B cell (primary cell): ENCODE measurements at regions not wholly inside any gene's neighbourhood (a gene's known extent, or its start where the extent isn't known, plus 50 kb on each side); places are given as distances from the start of the nearest gene placed in this dataset.

Experiments used
- ATAC-seq: fragments of 200-7000 bp; cut with Tn5 transposase; one replicate; pipeline ENCODE4 v1.10.0; 2021; ENCODE audit warnings: low read depth, mild to moderate bottlenecking, moderate number of reproducible peaks, moderate library complexity
- CTCF ChIA-PET: fragments of 350-600 bp; sonication (Branson Sonifier 250); formaldehyde crosslinking; loops from one replicate; lab custom pipeline; 2021; ENCODE audit warnings: antibody characterized with exemption, inconsistent platforms; lab: Charles Lee
- POLR2A ChIA-PET: fragments of 350-600 bp; sonication (Branson Sonifier 250); formaldehyde crosslinking; loops from one replicate; lab custom pipeline; 2021; ENCODE audit warnings: antibody characterized with exemption; lab: Charles Lee
- DNase-seq: peaks from one replicate; pipeline ENCODE4 v3.0.0; 2013
- H2AFZ ChIP-seq: 2 replicates; pipeline ENCODE4 v1.6.1; 2012; ENCODE audit warnings: mild to moderate bottlenecking, low read depth, low read length; ENCODE audit not compliant: insufficient read depth, poor library complexity, severe bottlenecking
- H3K27ac ChIP-seq, 2 donors: 1 replicate in 1 of 2; 2 replicates in 1 of 2; pipeline ENCODE4 v1.5.1; 2012 to 2013; ENCODE audit warnings: low read length in 2 of 2, mild to moderate bottlenecking in 2 of 2, moderate library complexity in 1 of 2
- H3K27me3 ChIP-seq, 4 experiments: fragments of 200-600 bp in 1 of 4; sonication (generic) in 1 of 4; replicated peaks in 1 of 4; 1 replicate in 2 of 4; 2 replicates in 2 of 4; pipeline versions ENCODE4 v1.6.1 to v1.7.0; 2013 to 2016; ENCODE audit warnings: low read length in 3 of 4, mild to moderate bottlenecking in 2 of 4, mixed read lengths in 1 of 4, moderate library complexity in 1 of 4; ENCODE audit not compliant: insufficient read depth in 4 of 4, control insufficient read depth in 3 of 4; ENCODE audit errors: control extremely low read depth in 1 of 4
- H3K36me3 ChIP-seq, 2 experiments: replicated peaks in 1 of 2; 1 replicate in 1 of 2; 2 replicates in 1 of 2; pipeline versions ENCODE4 v1.6.1 to v1.7.1; 2013; ENCODE audit warnings: low read length in 1 of 2; ENCODE audit not compliant: insufficient read depth in 2 of 2, control insufficient read depth in 1 of 2; ENCODE audit errors: control extremely low read depth in 1 of 2, extremely low read depth in 1 of 2
- H3K4me1 ChIP-seq, 2 donors: fragments of 200-600 bp in 1 of 2; sonication (generic) in 1 of 2; 1 replicate in 1 of 2; 2 replicates in 1 of 2; pipeline versions ENCODE4 v1.5.1 to v1.6.1; 2013 to 2017; ENCODE audit warnings: low read length in 2 of 2; ENCODE audit not compliant: control insufficient read depth in 2 of 2, insufficient read depth in 2 of 2
- H3K4me2 ChIP-seq: replicated peaks from 2 replicates; pipeline ENCODE3; 2012; ENCODE audit warnings: mild to moderate bottlenecking, low read depth, low read length; ENCODE audit not compliant: poor library complexity, severe bottlenecking
- H3K4me3 ChIP-seq, 5 experiments: fragments of 200-600 bp in 1 of 5; sonication (generic) in 1 of 5; 1 replicate in 3 of 5; 2 replicates in 2 of 5; pipeline versions ENCODE4 v1.5.1 to v1.7.0; 2011 to 2016; ENCODE audit warnings: low read length in 4 of 5, mild to moderate bottlenecking in 4 of 5, low read depth in 2 of 5, control low read depth in 1 of 5, moderate library complexity in 1 of 5; ENCODE audit not compliant: insufficient read depth in 1 of 5; ENCODE audit errors: control extremely low read depth in 1 of 5, extremely low read depth in 1 of 5
- H3K79me2 ChIP-seq: fragments of 200-600 bp; sonication (generic); one replicate; pipeline ENCODE4 v1.6.0; 2016; ENCODE audit warnings: low read length; ENCODE audit not compliant: control insufficient read depth, insufficient read depth
- H3K9ac ChIP-seq: fragments of 200-600 bp; sonication (generic); 2 replicates; pipeline ENCODE4 v1.6.1; 2017; ENCODE audit warnings: mild to moderate bottlenecking, low read length, moderate library complexity
- H3K9me3 ChIP-seq, 3 donors: one replicate each; pipeline versions ENCODE4 v1.6.1 to v1.7.1; 2013; ENCODE audit warnings: low read length in 2 of 3; ENCODE audit not compliant: control insufficient read depth in 2 of 3, insufficient read depth in 1 of 3; ENCODE audit errors: control extremely low read depth in 1 of 3
- H4K20me1 ChIP-seq: 2 replicates; pipeline ENCODE4 v1.6.0; 2012; ENCODE audit warnings: mild to moderate bottlenecking, low read length; ENCODE audit not compliant: insufficient read depth, control insufficient read depth, poor library complexity, severe bottlenecking
- H3K27ac Mint-ChIP-seq: one replicate; pipeline ENCODE4 v1.8.0; 2021; ENCODE audit warnings: mixed read lengths
- H3K27me3 Mint-ChIP-seq: one replicate; pipeline ENCODE4 v1.8.0; 2021; ENCODE audit warnings: mixed read lengths
- H3K4me1 Mint-ChIP-seq: one replicate; pipeline ENCODE4 v1.8.0; 2021; ENCODE audit warnings: mixed read lengths
- H3K4me3 Mint-ChIP-seq: one replicate; pipeline ENCODE4 v1.8.0; 2021; ENCODE audit warnings: mixed read lengths
- H3K9me3 Mint-ChIP-seq: one replicate; pipeline ENCODE4 v1.8.0; 2022; ENCODE audit warnings: mixed read lengths; ENCODE audit not compliant: insufficient read depth
- EZH2 ChIP-seq: IDR thresholded peaks from 2 replicates; pipeline ENCODE4 v1.6.1; 2012; ENCODE audit warnings: borderline replicate concordance, low read depth, mild to moderate bottlenecking, moderate library complexity, low read length; ENCODE audit not compliant: insufficient read depth, poor library complexity, severe bottlenecking
- WGBS: methylation state at CpG from one replicate; pipeline ENCODE4 v1.1.5; 2013; ENCODE audit warnings: missing lambda C conversion rate; ENCODE audit not compliant: insufficient coverage; 5-methylcytosine and 5-hydroxymethylcytosine counted together
- intact Hi-C: fragments of 100-400 bp; cut with micrococcal nuclease; formaldehyde crosslinking; loops from one replicate; pipeline ENCODE4 v1.10.0; 2022
- TF ChIP-seq, protein P1 (sequence below): fragments of 200-600 bp; IDR thresholded peaks from one replicate; pipeline ENCODE4 v1.8.0; 2022; ENCODE audit warnings: antibody characterized with exemption, mild to moderate bottlenecking

DNA sequence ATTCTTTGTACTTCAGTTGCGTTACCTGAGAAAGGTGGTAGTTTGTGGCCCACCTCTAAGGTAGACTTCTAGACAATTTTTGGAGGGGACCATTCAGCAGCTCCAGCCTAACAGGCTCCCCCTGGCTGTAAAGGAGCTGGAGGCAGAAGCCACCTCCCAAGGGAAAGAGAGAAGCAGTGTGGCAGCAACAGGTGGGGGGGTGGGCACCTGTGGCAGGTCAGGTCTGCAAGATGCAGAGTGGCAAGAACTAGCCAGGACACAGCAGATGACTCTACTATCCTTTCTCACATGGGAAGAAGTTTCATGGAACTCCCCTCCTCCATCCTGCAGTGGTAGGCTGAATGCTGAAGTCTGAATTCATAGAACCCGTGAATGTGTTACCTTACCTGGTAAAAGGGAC lies 148.3 kb upstream of the DTNBP1 start:
- Mint-ChIP-seq H3K27ac (no peak overlapping the region), H3K9me3 (no peaks in the 10 kb centered on the region), H3K4me1 (peaks cover 2% of the 10 kb centered on the region), H3K27me3 (peaks cover 3% of the 10 kb centered on the region), H3K4me3 (no peak overlapping the region)
- WGBS: no CpG with 5 or more reads among the region's 2 CpGs
- Histone ChIP-seq H3K4me3 (no peak overlapping the region), H3K79me2 (no peaks in the 10 kb centered on the region), H3K27me3 (peaks cover 0 to 2% (median 0%) of the 10 kb centered on the region in 4 experiments), H3K4me1 (peaks cover 0 to 7% of the 10 kb centered on the region in 2 donors), H3K9ac (no peak overlapping the region), H3K9me3 (peaks cover 0 to 3% (median 0%) of the 10 kb centered on the region in 3 donors), H3K4me2 (no peak overlapping the region), H2AFZ (no peak overlapping the region), H4K20me1 (no peaks in the 10 kb centered on the region), H3K27ac (no peak overlapping the region), H3K36me3 (no peaks in the 10 kb centered on the region)
- POLR2A ChIA-PET: no interaction called here
- CTCF ChIA-PET: no interaction called here
- intact Hi-C loops: no loop called here
- DNase-seq: no peak
- no peak for TF ChIP-seq EZH2
- TF ChIP-seq, protein P1, sequence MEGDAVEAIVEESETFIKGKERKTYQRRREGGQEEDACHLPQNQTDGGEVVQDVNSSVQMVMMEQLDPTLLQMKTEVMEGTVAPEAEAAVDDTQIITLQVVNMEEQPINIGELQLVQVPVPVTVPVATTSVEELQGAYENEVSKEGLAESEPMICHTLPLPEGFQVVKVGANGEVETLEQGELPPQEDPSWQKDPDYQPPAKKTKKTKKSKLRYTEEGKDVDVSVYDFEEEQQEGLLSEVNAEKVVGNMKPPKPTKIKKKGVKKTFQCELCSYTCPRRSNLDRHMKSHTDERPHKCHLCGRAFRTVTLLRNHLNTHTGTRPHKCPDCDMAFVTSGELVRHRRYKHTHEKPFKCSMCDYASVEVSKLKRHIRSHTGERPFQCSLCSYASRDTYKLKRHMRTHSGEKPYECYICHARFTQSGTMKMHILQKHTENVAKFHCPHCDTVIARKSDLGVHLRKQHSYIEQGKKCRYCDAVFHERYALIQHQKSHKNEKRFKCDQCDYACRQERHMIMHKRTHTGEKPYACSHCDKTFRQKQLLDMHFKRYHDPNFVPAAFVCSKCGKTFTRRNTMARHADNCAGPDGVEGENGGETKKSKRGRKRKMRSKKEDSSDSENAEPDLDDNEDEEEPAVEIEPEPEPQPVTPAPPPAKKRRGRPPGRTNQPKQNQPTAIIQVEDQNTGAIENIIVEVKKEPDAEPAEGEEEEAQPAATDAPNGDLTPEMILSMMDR: no peak
- no peak for ATAC-seq

DNA sequence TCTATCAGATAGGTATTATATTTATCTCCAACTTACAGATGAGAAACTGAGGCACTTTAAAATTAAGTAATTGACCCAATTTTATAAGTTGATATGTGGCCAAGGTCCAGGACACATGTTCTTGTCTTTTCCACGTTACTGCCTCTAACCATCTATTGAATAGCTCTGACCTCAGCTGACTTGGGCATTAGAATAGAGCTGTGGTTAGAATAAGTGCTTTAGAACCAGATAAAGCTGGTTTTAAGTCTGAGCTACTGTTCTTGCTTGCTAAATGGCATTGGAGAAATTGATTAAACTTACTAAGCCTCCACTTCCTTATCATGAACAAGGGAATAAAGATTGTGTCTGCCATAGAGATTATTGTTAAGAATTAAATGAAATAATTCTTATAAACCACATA lies 147.8 kb upstream of the DTNBP1 start:
- H3K27ac Mint-ChIP-seq: no peak overlapping the region
- no peak overlapping the region for H3K9ac ChIP-seq
- H3K4me3 ChIP-seq: no peak overlapping the region
- H3K4me1 ChIP-seq: peaks cover 0 to 7% of the 10 kb centered on the region in 2 donors
- H4K20me1 ChIP-seq: no peaks in the 10 kb centered on the region
- H3K9me3 Mint-ChIP-seq: no peaks in the 10 kb centered on the region
- H2AFZ ChIP-seq: no peak overlapping the region
- H3K79me2 ChIP-seq: no peaks in the 10 kb centered on the region
- CTCF ChIA-PET: no interaction called here
- POLR2A ChIA-PET: no interaction called here
- no peak overlapping the region for H3K27ac ChIP-seq
- ATAC-seq: no peak
- H3K9me3 ChIP-seq: peaks cover 0 to 3% (median 0%) of the 10 kb centered on the region in 3 donors
- intact Hi-C loops: no loop called here
- peaks cover 3% of the 10 kb centered on the region for H3K27me3 Mint-ChIP-seq
- peaks cover 2% of the 10 kb centered on the region for H3K4me1 Mint-ChIP-seq
- H3K36me3 ChIP-seq: no peaks in the 10 kb centered on the region
- no peak for TF ChIP-seq EZH2
- TF ChIP-seq, protein P1: no peak
- DNase-seq: no peak
- WGBS: no CpG with 5 or more reads among the region's 1 CpG
- H3K4me3 Mint-ChIP-seq: no peak overlapping the region
- peaks cover 0 to 2% (median 0%) of the 10 kb centered on the region in 4 experiments for H3K27me3 ChIP-seq
- H3K4me2 ChIP-seq: no peak overlapping the region
